Coronary artery (tissue), 2 donors: ENCODE measurements at regions not wholly inside any gene's neighbourhood (a gene's known extent, or its start where the extent isn't known, plus 50 kb on each side); places are given as distances from the start of the nearest gene placed in this dataset.

Source experiments
- DNase-seq: peaks from one replicate; pipeline ENCODE4 v3.0.0-alpha.2; 2017; ENCODE audit warnings: low spot score
- H3K27ac ChIP-seq, 2 donors: fragments of 200-600 bp; sonication (generic); one replicate each; pipeline ENCODE4 v1.5.1; 2016 to 2019
- H3K4me3 ChIP-seq: fragments of 200-600 bp; sonication (generic); 2 replicates; pipeline ENCODE4 v1.5.1; 2016; ENCODE audit warnings: mild to moderate bottlenecking, moderate library complexity
- TF ChIP-seq, protein P1 (sequence below): fragments of 200-600 bp; sonication (generic); IDR thresholded peaks from one replicate; pipeline ENCODE4 v1.5.1; 2019; ENCODE audit warnings: antibody characterized with exemption

DNA sequence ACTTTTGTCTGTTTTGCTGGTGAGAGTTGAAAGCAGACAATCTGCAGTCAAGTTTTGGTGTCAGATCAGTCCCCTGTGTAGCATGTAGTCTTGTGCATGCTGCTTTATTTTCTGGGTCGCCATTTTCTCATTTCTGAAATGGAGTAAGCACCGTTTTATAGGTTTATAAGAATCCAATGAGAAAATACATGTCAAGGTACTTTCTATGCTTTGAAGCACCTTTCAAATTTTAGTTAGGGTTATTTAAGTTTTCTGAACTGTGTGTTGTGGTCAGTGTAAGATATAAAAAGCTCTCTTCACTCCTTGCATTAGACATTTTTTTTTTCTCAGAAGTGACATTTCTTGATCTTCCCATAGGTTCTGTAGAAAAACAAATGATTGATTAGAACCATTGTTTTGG is 283.2 kb downstream of the ETS1 start:
- Histone ChIP-seq H3K4me3 (no peak overlapping the region), H3K27ac (no peak overlapping the region)
- TF ChIP-seq, protein P1, sequence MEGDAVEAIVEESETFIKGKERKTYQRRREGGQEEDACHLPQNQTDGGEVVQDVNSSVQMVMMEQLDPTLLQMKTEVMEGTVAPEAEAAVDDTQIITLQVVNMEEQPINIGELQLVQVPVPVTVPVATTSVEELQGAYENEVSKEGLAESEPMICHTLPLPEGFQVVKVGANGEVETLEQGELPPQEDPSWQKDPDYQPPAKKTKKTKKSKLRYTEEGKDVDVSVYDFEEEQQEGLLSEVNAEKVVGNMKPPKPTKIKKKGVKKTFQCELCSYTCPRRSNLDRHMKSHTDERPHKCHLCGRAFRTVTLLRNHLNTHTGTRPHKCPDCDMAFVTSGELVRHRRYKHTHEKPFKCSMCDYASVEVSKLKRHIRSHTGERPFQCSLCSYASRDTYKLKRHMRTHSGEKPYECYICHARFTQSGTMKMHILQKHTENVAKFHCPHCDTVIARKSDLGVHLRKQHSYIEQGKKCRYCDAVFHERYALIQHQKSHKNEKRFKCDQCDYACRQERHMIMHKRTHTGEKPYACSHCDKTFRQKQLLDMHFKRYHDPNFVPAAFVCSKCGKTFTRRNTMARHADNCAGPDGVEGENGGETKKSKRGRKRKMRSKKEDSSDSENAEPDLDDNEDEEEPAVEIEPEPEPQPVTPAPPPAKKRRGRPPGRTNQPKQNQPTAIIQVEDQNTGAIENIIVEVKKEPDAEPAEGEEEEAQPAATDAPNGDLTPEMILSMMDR: no peak
- no peak for DNase-seq

DNA sequence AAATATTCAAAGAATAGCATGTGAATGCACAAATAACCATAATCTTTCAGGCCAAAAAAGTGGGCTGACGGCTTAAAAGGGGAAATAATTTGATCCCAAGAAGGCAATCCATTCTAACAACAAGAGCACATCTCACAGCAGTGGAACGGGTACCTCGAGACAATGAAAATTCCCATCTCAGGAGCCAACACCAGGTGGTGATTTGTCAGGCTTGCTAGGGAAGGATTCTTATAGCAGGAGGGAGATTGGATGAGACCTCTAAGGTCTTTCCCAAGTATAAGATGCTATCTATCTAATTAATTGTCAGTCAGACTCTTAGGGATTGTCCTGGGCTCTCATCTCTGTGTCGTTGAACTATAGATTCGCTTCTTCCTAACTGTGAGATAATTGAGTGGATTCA is 284.0 kb downstream of the ETS1 start:
- no peak overlapping the region for H3K4me3 ChIP-seq
- no peak overlapping the region for H3K27ac ChIP-seq
- TF ChIP-seq, protein P1: no peak
- no peak for DNase-seq

DNA sequence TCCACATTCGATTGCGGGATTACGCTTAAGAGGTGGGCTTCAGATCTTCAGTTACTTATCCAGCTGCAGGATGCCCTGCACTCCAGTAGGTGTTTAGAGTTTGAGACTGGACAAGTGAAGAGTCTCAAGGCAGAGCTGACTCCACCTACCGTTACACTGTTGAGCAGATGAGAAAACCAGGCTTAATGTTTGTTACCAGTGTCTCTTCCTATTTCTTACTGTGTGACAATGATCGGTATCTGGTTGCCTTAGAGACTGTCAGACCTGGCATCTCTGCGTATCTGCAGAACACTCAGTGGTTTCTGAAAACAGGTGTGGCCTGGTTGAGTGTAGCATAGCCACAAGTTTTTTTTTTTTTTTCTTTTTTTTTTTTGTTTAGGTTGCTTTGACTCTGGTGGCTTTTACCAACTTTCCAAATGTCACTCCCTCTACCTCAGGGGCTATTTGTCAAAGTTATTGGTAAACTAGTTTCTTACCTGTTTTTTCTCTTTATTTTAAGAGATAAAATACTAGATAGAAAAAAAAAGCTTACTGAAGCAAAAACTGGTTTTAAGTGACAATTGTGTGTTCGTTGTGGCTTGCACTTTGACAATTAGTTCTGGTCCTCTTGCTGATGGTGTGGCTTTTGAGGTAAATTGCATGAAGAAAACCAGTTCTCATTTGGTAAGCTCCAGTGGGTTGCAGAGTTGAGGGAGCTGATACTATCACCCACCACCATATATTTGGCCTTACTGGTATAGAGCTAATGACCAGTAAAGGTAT is 284.8 kb downstream of the ETS1 start:
- TF ChIP-seq, protein P1: no peak
- DNase-seq: no peak
- Histone ChIP-seq H3K4me3 (no peak overlapping the region), H3K27ac (no peak overlapping the region)

DNA sequence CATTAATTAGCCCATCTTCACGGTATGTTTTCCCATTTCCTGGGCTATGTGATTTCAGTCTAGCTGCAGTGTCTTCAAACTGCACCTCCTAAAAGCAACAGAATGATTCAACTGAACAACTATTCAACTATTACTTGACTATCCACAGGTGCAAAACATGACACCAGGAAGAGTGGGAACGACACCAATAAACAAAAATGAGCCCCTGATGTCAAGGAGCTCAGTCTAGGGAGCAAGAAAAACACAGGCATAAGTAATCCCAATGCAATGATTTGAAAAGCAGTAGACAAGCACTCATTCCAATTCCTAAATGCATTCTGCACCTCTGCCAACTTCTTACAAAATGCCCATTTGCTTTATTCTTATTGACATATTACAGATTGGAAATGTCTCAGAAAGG is 285.6 kb downstream of the ETS1 start:
- DNase-seq: no peak
- Histone ChIP-seq H3K27ac (no peak overlapping the region), H3K4me3 (no peak overlapping the region)
- TF ChIP-seq, protein P1: no peak

DNA sequence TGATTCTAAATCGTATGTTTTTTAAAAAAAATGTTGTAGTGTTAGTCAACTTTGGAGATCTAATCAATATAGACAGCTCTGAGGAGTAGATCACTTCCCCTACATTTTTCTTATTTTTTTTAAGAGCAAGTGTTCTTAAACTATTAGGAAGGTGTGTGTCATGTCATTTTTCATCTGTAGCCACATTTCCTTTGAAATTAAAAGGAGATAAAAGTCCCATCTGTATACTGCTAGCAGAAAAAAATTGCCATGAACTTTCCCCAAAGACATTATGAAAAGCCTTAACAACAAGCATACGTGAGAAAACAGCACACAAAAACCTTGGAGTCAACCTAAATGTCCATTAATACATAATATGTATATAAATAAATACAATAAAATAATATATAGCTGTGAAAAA is 286.6 kb downstream of the ETS1 start:
- TF ChIP-seq, protein P1: no peak
- H3K27ac ChIP-seq: no peak overlapping the region
- DNase-seq: no peak
- no peak overlapping the region for H3K4me3 ChIP-seq

DNA sequence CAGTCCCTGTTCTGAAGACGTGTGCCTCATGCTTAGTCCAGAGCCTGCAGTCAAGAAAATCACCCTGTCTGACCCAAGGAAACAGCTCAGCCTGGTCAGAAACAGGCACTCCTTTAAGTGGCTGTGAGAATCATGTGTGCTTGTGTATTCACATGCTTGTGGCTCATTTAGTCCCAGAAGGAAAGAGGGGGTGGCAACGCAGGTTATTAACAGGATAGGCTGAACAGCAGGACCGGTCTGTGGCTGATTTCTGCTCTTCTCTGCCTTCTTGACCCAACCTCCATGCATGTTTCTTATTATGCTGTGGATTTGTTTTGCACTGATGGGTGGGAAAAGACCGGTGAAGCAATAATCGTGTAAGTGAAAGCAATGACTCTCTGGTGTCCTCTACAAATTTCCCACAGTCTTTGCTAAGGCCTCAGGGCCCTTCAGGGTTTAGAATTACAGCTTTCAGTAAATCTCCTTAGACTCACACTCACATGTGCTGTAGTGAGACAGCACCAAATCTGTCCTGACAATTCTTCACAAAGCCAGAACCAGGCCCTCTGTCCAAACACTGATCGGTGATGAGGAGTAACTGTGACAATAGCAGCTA is 288.1 kb downstream of the ETS1 start:
- Histone ChIP-seq H3K27ac (peak overlapping the region in 1 of 2 donors; percentile 45), H3K4me3 (no peak overlapping the region)
- TF ChIP-seq, protein P1: no peak
- no peak for DNase-seq

DNA sequence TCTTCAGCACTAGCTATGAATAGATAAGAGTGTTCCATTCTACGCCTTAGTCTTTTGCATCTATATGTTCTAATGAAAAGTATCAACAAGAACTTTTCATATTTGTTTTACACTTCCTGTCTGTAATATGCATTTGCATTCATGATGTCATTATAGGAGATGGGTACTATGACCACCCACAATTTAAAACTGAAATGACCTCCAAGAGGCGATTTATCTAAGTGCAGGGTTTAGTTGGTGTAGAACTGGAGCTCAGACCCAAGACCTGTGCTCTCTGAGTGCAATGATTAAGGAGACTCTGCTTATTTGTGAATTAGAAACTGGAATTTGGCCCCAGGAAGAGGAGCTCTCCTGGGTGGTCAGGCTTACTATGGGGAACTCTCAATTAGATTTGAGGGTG is 289.1 kb downstream of the ETS1 start:
- H3K27ac ChIP-seq: peak overlapping the region in 1 of 2 donors; percentile 45
- no peak for DNase-seq

More for the DNA sequence above, 289.1 kb downstream of the ETS1 start:
- TF ChIP-seq, protein P1: no peak
- H3K4me3 ChIP-seq: no peak overlapping the region
